Glomerular visceral epithelial cell (primary cell): ENCODE measurements at regions not wholly inside any gene's neighbourhood (a gene's known extent, or its start where the extent isn't known, plus 50 kb on each side); places are given as distances from the start of the nearest gene placed in this dataset.
"Not testable (repeated sequence)": the region's sequence is repeated elsewhere in the genome, so short reads cannot be mapped to it uniquely, and the experiment has no call there.

ENCODE experiments used
- DNase-seq: peaks from one replicate; pipeline ENCODE4 v3.0.0-alpha.2; 2016; ENCODE audit errors: extremely low spot score

- not testable (repeated sequence) for DNase-seq
Observed at GRCh38 chrX:131893857-131894256, 129.2 kb upstream of the STK26 start.

DNA sequence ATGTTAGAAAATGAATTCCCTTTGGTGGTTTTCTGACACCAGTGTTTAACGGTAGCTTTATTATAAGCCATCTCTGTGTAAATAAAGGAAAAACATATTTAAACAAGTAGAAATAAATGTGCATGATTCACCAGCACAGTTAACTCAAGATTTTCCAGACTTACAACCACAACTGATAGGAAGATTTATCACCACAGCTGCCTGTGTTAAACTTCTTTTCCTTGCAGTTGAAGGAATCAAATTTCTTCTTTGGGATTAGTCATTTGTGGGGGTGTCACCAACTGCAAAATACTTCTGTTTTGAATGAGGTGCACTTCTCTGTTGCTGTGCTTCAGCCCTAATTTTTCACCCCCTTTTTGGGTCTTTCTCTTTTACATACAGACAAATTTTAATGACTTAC lies 128.1 kb upstream of the STK26 start:
- no peak for DNase-seq

GRCh38 chrX:131895807-131896206 lies 127.3 kb upstream of the STK26 start:
- no peak for DNase-seq

GRCh38 chrX:131901546-131901945 lies 121.6 kb upstream of the STK26 start:
- DNase-seq: no peak

GRCh38 chrX:131907488-131908314 lies 115.4 kb upstream of the STK26 start:
- DNase-seq: no peak

- no peak for DNase-seq
Observed at GRCh38 chrX:131910586-131910985, 112.5 kb upstream of the STK26 start.

DNA sequence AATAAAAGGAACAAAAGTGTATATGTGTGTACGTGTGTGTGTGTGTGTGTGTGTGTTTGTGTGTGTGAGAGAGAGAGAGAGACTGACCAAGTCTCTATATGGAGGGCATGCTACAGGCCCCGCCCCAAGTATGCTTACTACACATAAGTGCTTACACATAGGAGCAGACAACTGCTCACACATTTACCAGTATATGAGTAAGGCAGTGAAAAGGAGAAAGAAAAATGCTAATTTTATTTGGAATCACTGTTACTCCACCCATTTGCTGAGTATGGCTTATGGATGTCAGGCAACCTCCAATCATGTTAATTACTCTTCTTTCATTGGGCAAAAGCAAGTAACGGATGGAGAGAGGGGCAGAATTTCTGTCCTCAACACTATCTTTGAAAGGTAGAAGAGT lies 107.6 kb upstream of the STK26 start:
- no peak for DNase-seq

GRCh38 chrX:131917588-131917987 lies 105.5 kb upstream of the STK26 start:
- no peak for DNase-seq

DNA sequence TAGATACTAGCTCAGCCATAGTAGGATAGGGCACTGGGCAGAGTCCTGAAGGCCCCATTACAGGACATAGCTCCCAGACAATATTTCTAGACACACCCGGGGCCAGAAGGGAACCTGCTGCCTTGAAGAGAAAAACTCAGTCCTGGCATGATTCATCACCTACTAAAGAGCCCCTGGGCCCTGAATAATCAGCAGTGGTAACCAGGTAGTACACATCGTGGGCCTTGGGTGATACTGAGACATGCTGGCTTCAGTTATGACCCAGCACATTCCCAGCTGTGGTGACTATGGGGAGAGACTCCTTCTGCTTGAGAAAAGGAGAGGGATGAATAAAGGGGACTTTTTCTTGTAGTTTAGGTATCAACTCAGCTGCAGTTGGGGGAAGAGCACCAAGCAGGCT lies 104.3 kb upstream of the STK26 start:
- no peak for DNase-seq

- no peak for DNase-seq
Observed at GRCh38 chrX:131923614-131924250, 99.4 kb upstream of the STK26 start.

- no peak for DNase-seq
Observed at GRCh38 chrX:131938749-131939148, 84.4 kb upstream of the STK26 start.

DNA sequence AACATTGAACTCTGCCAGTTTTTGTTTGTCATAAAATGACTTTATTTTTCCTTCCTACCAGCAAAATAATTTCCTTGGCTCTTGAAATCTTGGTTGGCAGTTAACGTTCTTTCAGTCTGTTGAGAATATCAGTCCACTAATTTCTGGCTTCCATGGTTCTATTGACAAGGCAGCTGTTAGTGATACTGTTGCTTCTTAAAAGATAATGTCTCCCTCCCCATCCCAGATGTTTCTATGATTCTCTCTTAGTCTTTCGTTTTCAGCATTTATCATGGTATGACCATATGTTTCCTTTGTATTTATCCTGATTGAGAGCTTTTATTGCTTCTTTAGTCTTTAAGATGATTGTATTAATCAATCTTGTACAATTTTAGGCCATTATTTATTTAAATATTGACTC lies 81.1 kb upstream of the STK26 start:
- DNase-seq: no peak

- DNase-seq: no peak
Observed at GRCh38 chrX:131944936-131945902, 77.9 kb upstream of the STK26 start.

GRCh38 chrX:131951166-131951565 lies 71.9 kb upstream of the STK26 start:
- DNase-seq: no peak

GRCh38 chrX:131955099-131955777 lies 67.9 kb upstream of the STK26 start:
- no peak for DNase-seq

DNA sequence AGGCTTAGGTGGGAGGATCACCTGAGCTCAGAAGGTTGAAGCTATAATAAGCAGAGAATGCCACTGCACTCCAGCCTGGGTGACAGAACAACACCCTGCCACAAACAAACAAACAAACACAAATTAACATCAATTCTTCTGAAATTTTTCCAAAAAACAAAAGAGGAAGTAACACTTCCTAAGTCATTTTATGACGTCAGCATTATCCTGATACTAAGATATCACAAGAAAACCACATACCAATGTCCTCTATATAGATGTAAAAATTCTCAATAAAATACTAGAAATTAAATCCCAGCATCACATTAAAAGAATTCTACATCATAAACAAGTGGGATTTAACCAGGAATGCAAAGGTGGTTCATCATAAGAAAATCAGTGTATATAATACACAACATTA lies 64.4 kb upstream of the STK26 start:
- DNase-seq: no peak

- no peak for DNase-seq
Observed at GRCh38 chrX:131970347-131970746, 52.8 kb upstream of the STK26 start.
